Vagina (tissue), 2 donors: ENCODE measurements at regions not wholly inside any gene's neighbourhood (a gene's known extent, or its start where the extent isn't known, plus 50 kb on each side); places are given as distances from the start of the nearest gene placed in this dataset.

ENCODE experiments used
- POLR2A ChIP-seq, 2 donors: fragments of 450-650 bp; IDR thresholded peaks; one replicate each; pipeline ENCODE4 v1.6.1; 2017; ENCODE audit warnings: antibody characterized with exemption in 2 of 2, mild to moderate bottlenecking in 2 of 2, moderate library complexity in 2 of 2
- TF ChIP-seq, protein P1 (sequence below), 3 experiments: fragments of 450-650 bp in 2 of 3; fragments of 200-600 bp in 1 of 3; sonication (generic) in 1 of 3; IDR thresholded peaks; one replicate each; pipeline ENCODE4 v1.5.1; 2017 to 2019; ENCODE audit warnings: antibody characterized with exemption in 3 of 3, mild to moderate bottlenecking in 2 of 3, moderate library complexity in 2 of 3

DNA sequence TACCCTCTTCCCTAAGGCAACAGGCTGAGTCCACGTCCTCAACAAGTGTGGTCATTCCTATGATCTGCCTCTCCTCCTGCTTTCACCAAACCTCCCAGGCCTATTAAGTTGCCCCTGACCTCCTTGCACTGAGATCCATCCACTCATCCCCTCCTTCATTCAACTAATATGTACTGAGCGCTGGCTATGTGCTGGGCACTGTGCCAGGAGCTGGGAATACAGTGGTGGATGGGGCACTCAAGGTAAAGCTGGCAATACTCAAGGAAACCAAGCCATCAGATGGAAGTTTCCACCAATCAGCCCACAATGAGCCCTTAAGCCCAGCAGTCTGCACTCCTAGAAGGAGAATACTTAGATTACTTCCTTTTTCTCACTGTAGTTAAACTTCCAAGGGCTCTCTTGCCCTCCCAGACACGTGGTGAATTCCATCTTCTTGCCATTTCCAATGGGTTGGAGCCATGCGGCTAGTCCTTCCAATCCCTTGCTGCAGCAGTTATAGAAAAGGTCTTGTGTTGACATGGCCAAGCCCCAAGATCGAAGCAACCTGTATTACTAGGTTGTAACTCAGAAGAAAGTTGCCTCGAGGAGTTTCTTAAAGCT lies 279.9 kb upstream of the RUNX1 start:
- TF ChIP-seq POLR2A (IDR thresholded peaks at IDR 0.05) = no peak
- TF ChIP-seq, protein P1, sequence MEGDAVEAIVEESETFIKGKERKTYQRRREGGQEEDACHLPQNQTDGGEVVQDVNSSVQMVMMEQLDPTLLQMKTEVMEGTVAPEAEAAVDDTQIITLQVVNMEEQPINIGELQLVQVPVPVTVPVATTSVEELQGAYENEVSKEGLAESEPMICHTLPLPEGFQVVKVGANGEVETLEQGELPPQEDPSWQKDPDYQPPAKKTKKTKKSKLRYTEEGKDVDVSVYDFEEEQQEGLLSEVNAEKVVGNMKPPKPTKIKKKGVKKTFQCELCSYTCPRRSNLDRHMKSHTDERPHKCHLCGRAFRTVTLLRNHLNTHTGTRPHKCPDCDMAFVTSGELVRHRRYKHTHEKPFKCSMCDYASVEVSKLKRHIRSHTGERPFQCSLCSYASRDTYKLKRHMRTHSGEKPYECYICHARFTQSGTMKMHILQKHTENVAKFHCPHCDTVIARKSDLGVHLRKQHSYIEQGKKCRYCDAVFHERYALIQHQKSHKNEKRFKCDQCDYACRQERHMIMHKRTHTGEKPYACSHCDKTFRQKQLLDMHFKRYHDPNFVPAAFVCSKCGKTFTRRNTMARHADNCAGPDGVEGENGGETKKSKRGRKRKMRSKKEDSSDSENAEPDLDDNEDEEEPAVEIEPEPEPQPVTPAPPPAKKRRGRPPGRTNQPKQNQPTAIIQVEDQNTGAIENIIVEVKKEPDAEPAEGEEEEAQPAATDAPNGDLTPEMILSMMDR (IDR thresholded peaks at IDR 0.05) = no peak
